Nephron (organoid): ENCODE measurements at regions not wholly inside any gene's neighbourhood (a gene's known extent, or its start where the extent isn't known, plus 50 kb on each side); places are given as distances from the start of the nearest gene placed in this dataset.
"Not testable (repeated sequence)": the region's sequence is repeated elsewhere in the genome, so short reads cannot be mapped to it uniquely, and the experiment has no call there.

Experiments used
- H3K27ac Mint-ChIP-seq, 3 experiments: 2 replicates each; pipeline ENCODE4 v1.8.0; 2020; ENCODE audit warnings: mixed read lengths in 3 of 3, mild to moderate bottlenecking in 2 of 3, moderate library complexity in 1 of 3
- H3K27me3 Mint-ChIP-seq: 2 replicates; pipeline ENCODE4 v1.8.0; 2021; ENCODE audit warnings: low read depth, mild to moderate bottlenecking, moderate library complexity, mixed read lengths
- H3K36me3 Mint-ChIP-seq: 2 replicates; pipeline ENCODE4 v1.8.0; 2020; ENCODE audit warnings: low read depth, mixed read lengths
- H3K4me1 Mint-ChIP-seq: 2 replicates; pipeline ENCODE4 v1.8.0; 2020; ENCODE audit warnings: mixed read lengths
- H3K4me3 Mint-ChIP-seq, 3 experiments: 2 replicates each; pipeline ENCODE4 v1.8.0; 2020; ENCODE audit warnings: mild to moderate bottlenecking in 3 of 3, mixed read lengths in 3 of 3, moderate library complexity in 2 of 3
- H3K9me3 Mint-ChIP-seq: 2 replicates; pipeline ENCODE4 v1.8.0; 2020; ENCODE audit warnings: mixed read lengths
- TF ChIP-seq, protein P1 (sequence below), 3 experiments: fragments of 200-600 bp; sonication (generic); IDR thresholded peaks; one replicate each; pipeline ENCODE4 v1.5.0; 2021; ENCODE audit warnings: antibody characterized with exemption in 3 of 3; ENCODE audit not compliant: unreplicated experiment in 3 of 3

DNA sequence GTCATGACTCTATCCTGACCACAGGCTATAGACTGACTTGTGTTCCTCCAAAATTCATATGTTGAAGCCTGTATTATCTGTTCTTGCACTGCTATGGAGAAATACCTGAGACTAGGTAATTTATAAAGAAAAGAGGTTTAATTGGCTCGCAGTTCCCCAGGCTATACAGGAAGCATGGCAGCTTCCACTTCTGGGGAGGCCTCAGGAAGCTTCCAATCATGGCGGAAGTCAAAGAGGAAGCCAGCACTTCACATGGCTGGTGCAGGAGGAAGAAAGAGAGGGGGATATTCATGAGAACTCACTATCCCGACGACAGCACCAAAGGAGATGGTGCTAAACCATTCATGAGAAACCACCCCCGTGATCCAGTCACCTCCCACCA lies 84.3 kb upstream of the KDM7A start:
- Mint-ChIP-seq H3K27me3 (peaks cover 6% of the 10 kb centered on the region), H3K27ac (no peak overlapping the region), H3K9me3 (peaks cover 12% of the 10 kb centered on the region), H3K4me3 (no peak overlapping the region), H3K36me3 (peaks cover 6% of the 10 kb centered on the region), H3K4me1 (no peaks in the 10 kb centered on the region)
- TF ChIP-seq, protein P1, sequence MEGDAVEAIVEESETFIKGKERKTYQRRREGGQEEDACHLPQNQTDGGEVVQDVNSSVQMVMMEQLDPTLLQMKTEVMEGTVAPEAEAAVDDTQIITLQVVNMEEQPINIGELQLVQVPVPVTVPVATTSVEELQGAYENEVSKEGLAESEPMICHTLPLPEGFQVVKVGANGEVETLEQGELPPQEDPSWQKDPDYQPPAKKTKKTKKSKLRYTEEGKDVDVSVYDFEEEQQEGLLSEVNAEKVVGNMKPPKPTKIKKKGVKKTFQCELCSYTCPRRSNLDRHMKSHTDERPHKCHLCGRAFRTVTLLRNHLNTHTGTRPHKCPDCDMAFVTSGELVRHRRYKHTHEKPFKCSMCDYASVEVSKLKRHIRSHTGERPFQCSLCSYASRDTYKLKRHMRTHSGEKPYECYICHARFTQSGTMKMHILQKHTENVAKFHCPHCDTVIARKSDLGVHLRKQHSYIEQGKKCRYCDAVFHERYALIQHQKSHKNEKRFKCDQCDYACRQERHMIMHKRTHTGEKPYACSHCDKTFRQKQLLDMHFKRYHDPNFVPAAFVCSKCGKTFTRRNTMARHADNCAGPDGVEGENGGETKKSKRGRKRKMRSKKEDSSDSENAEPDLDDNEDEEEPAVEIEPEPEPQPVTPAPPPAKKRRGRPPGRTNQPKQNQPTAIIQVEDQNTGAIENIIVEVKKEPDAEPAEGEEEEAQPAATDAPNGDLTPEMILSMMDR (IDR thresholded peaks at IDR 0.05; ENCODE audit: unreplicated experiment in 3 of 3), result no peak

DNA sequence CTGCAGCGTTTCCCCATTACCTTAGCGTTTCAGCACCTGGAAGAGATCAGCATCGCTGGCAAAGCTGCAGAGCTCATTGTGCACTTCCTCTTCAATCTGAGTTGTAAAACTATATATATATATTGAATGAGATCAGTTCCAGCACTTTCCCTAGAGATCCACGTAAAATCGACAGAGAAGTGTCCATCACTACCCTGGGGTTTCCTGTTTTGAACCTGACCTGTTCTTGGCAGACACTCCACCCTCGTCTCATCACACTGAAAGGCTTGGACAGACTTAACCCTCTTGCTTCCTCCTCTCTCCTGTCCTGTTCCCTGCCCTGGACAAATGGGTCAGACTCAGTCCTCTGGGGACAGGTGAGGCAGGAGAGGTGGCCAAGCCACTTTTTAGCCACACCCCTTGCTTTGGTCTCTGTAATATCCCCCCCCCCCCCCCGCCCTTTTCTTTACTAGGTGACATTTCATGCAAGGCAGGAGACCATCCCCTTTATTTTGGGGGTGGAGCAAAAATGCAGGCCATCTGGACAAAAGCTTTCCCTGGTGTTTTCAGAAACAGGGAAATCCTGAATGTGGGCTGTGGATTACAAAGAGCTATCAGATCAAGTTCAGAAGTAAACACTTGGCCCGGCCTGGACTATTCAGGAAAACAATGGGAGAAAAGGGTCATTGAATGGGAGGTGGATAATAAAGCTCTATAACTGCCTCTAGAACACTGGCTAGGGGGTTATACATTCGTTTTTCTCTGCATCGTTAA lies 83.7 kb upstream of the KDM7A start:
- no peak overlapping the region for H3K4me3 Mint-ChIP-seq
- H3K27ac Mint-ChIP-seq, result peak overlapping the region in 1 of 3 experiments; percentile 46
- H3K9me3 Mint-ChIP-seq, result peaks cover 12% of the 10 kb centered on the region
- H3K4me1 Mint-ChIP-seq, result no peaks in the 10 kb centered on the region
- TF ChIP-seq, protein P1 (IDR thresholded peaks at IDR 0.05; ENCODE audit: unreplicated experiment in 3 of 3), result no peak
- peaks cover 6% of the 10 kb centered on the region for H3K27me3 Mint-ChIP-seq
- peaks cover 6% of the 10 kb centered on the region for H3K36me3 Mint-ChIP-seq

DNA sequence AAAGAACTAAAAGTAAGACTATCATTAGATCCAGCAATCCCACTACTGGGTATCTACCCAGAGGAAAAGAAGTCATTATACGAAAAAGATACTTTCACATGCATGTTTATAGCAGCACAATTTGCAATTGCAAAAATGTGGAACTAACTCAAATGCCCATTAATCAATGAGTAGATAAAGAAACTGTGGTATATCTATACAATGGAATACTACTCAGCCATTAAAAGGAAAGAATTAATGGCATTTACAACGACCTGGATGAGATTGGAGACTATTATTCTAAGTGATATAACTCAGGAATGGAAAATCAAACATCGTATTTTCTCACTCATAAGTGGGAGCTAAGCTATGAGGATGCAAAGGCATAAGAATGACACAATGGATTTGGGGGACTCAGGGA lies 80.5 kb upstream of the KDM7A start:
- H3K27ac Mint-ChIP-seq, H3K4me1 Mint-ChIP-seq, H3K9me3 Mint-ChIP-seq, H3K4me3 Mint-ChIP-seq, H3K36me3 Mint-ChIP-seq: not testable (repeated sequence)
- peaks cover 11% of the 10 kb centered on the region for H3K27me3 Mint-ChIP-seq

DNA sequence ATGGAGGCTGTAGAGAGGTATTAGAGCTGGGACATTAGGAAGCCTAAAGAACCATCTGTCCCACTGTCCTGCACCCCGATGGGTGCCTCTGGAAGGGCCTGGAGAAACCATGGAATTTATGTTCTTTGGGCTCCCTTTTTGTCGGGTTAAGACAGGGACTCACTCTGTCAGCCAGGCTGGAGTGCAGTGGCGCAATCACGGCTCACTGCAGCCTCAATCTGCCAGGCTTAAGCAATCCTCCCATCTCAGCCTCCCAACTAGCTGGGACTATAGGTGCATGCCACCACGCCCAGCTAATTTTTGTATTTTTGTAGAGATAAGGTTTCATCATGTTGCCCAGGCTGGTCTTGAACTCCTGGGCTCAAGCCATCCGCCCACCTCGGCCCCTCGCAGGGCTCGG lies 78.2 kb upstream of the KDM7A start:
- H3K27ac Mint-ChIP-seq, H3K4me1 Mint-ChIP-seq, H3K36me3 Mint-ChIP-seq, H3K4me3 Mint-ChIP-seq, H3K9me3 Mint-ChIP-seq: not testable (repeated sequence)
- H3K27me3 Mint-ChIP-seq, result peaks cover 10% of the 10 kb centered on the region

DNA sequence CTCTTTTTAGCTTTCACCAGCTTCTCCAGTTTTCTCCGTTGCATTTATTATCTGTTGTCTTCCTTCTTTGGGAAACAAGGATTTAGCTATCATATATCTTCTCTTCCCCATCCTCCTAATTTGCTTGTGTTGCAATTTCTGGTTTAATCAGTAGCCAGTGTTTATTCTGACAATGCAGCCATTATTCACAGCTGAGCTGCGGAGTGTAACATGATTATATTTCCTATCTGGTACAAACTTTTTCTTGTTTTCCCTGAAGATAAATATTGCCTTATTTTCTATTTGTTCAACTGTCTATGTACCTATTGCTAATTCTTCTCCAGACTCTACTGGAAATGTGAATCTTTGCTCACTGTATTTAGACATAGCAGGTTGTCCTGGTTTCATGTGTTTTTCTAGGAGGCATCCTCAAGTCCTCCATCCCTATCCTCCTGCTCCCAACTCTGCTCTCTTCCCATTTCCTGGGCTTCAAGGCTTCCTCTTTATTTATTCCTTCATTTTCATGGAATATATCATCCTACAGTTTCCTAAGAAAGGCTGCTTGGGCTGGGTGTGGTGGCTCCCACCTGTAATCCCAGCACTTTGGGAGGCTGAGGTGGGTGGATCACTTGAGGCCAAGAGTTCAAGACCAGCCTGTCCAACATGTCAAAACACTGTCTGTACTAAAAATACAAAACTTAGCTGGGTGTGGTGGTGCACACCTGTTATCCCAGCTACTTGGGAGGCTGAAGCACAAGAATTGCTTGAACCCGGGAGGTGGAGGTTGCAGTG lies 72.4 kb upstream of the KDM7A start:
- Mint-ChIP-seq H3K27me3 (peaks cover 4% of the 10 kb centered on the region), H3K4me1 (peaks cover 5% of the 10 kb centered on the region), H3K36me3 (no peaks in the 10 kb centered on the region), H3K4me3 (no peak overlapping the region), H3K9me3 (peaks cover 3% of the 10 kb centered on the region), H3K27ac (no peak overlapping the region)
- TF ChIP-seq, protein P1 (IDR thresholded peaks at IDR 0.05; ENCODE audit: unreplicated experiment in 3 of 3), result no peak

DNA sequence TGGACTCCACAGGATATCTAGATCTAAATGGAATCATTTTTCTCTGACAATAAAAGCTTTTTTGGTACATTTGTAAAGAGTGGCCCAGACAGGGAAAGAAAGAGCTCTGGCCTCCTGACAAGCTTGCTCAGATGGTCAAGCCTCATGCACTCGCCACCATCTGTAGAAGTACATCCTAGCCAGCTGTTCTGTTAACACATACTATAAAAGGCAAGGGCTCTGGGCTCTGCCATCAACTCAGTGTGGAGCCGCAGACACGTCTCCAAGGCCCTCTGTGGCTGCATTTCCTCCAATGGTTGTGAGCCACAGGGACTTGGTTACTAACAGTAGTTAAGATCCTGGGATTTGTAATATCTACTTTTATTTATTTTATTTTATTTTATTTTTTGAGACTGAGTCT lies 70.8 kb upstream of the KDM7A start:
- H3K27ac Mint-ChIP-seq, result no peak overlapping the region
- peaks cover 5% of the 10 kb centered on the region for H3K4me1 Mint-ChIP-seq
- no peak overlapping the region for H3K4me3 Mint-ChIP-seq
- TF ChIP-seq, protein P1 (IDR thresholded peaks at IDR 0.05; ENCODE audit: unreplicated experiment in 3 of 3), result no peak
- H3K36me3 Mint-ChIP-seq, result no peaks in the 10 kb centered on the region
- no peaks in the 10 kb centered on the region for H3K27me3 Mint-ChIP-seq
- H3K9me3 Mint-ChIP-seq, result peaks cover 3% of the 10 kb centered on the region
